ENCODE measurements at regions not wholly inside any gene's neighbourhood (a gene's known extent, or its start where the extent isn't known, plus 50 kb on each side); places are given as distances from the start of the nearest gene placed in this dataset.

DNA sequence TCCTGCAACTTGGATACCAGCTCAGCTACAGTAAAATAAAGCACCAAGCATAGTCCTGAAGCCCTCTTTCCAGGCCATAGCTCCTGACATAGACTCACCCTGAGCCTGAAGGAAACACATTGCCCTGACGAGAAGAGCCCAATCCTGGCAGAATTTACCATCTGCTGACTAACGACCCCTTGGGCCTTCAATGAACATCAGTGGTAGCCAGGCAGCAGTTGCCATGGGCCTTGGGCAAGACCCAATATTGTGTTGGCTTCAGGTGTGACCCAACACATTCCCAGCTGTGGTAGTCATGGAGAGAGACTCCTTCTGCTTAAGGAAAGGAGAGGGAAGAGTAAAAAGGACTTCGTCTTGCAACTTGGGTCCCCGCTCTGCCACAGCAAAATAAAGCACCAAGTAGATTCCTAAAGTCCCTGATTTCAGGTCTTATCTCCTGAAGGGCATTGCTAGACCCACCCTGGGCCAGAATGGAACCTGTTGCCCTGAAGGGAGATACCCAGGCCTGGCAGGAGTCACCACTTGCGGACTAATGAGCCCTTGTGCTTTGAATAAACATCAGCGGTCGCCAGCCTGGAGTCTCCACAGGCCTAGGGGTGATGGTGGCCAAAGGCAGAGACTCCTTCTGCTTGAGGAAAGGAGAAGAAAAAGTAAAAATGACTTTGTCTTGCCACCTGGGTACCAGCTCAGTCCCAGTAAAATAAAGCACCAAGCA, 902.6 kb downstream of the C4orf33 start:
- TF ChIP-seq, protein P1, sequence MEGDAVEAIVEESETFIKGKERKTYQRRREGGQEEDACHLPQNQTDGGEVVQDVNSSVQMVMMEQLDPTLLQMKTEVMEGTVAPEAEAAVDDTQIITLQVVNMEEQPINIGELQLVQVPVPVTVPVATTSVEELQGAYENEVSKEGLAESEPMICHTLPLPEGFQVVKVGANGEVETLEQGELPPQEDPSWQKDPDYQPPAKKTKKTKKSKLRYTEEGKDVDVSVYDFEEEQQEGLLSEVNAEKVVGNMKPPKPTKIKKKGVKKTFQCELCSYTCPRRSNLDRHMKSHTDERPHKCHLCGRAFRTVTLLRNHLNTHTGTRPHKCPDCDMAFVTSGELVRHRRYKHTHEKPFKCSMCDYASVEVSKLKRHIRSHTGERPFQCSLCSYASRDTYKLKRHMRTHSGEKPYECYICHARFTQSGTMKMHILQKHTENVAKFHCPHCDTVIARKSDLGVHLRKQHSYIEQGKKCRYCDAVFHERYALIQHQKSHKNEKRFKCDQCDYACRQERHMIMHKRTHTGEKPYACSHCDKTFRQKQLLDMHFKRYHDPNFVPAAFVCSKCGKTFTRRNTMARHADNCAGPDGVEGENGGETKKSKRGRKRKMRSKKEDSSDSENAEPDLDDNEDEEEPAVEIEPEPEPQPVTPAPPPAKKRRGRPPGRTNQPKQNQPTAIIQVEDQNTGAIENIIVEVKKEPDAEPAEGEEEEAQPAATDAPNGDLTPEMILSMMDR (IDR thresholded peaks at IDR 0.05; ENCODE audit: low read depth, low read length): no peak
- TF ChIP-seq EZH2phosphoT487 (IDR thresholded peaks at IDR 0.05; ENCODE audit: low read depth): no peak

Measured in OCI-LY3 (cell line).